Fibroblast of skin of abdomen (primary cell): ENCODE measurements at regions not wholly inside any gene's neighbourhood (a gene's known extent, or its start where the extent isn't known, plus 50 kb on each side); places are given as distances from the start of the nearest gene placed in this dataset.
A peak's percentile ranks its signal among the peaks of the same experiment; 100 is the strongest.

Source experiments
- DNase-seq: peaks from one replicate; pipeline ENCODE4 v3.0.0-alpha.2; 2013

GRCh38 chr20:50344232-50345071, 153.8 kb downstream of the CEBPB start:
- DNase-seq, result no peak

GRCh38 chr20:50345712-50346373, 155.2 kb downstream of the CEBPB start:
- DNase-seq, result no peak

GRCh38 chr20:50346374-50347283, 156.0 kb downstream of the CEBPB start:
- peak; percentile 88 for DNase-seq

- DNase-seq, result no peak
Measured at GRCh38 chr20:50347284-50348063, 156.8 kb downstream of the CEBPB start.

GRCh38 chr20:50348096-50348495, 157.5 kb downstream of the CEBPB start:
- DNase-seq, result no peak

GRCh38 chr20:50350510-50351249, 159.5 kb upstream of the PTPN1 start:
- no peak for DNase-seq

GRCh38 chr20:50351541-50351940, 158.6 kb upstream of the PTPN1 start:
- no peak for DNase-seq

GRCh38 chr20:50353289-50353961, 156.8 kb upstream of the PTPN1 start:
- DNase-seq, result no peak

GRCh38 chr20:50354721-50355589, 155.2 kb upstream of the PTPN1 start:
- no peak for DNase-seq

- DNase-seq, result no peak
Measured at GRCh38 chr20:50355590-50356524, 154.3 kb upstream of the PTPN1 start.

- no peak for DNase-seq
Measured at GRCh38 chr20:50356525-50356885, 153.7 kb upstream of the PTPN1 start.

- DNase-seq, result no peak
Measured at GRCh38 chr20:50356962-50357782, 153.0 kb upstream of the PTPN1 start.

- no peak for DNase-seq
Measured at GRCh38 chr20:50357783-50358161, 152.4 kb upstream of the PTPN1 start.

- no peak for DNase-seq
Measured at GRCh38 chr20:50358166-50358565, 152.0 kb upstream of the PTPN1 start.

GRCh38 chr20:50358971-50359370, 151.2 kb upstream of the PTPN1 start:
- no peak for DNase-seq

- no peak for DNase-seq
Measured at GRCh38 chr20:50359607-50360217, 150.5 kb upstream of the PTPN1 start.

- DNase-seq, result no peak
Measured at GRCh38 chr20:50360218-50360672, 149.9 kb upstream of the PTPN1 start.
